ENCODE measurements at regions not wholly inside any gene's neighbourhood (a gene's known extent, or its start where the extent isn't known, plus 50 kb on each side); places are given as distances from the start of the nearest gene placed in this dataset.

DNA sequence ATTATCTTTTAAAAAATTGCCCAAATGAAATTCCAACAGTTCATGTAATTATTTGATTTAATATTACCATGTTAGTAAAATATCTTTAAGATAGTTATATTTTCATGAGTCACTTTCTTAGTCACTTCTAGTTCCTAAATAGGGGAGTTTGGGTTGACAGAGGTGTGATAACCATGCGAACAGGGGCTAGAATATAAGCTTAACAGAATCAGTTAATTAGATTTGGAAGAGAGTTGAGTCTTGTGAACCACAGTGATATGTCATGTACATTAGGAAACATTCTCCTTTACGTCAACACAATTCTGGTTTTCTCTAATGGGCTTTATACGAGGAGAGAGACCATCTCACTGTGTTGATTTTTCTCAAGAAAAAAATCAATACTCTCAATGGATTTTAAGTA lies 64.8 kb upstream of the ZNF281 start:
- TF ChIP-seq, protein P1, sequence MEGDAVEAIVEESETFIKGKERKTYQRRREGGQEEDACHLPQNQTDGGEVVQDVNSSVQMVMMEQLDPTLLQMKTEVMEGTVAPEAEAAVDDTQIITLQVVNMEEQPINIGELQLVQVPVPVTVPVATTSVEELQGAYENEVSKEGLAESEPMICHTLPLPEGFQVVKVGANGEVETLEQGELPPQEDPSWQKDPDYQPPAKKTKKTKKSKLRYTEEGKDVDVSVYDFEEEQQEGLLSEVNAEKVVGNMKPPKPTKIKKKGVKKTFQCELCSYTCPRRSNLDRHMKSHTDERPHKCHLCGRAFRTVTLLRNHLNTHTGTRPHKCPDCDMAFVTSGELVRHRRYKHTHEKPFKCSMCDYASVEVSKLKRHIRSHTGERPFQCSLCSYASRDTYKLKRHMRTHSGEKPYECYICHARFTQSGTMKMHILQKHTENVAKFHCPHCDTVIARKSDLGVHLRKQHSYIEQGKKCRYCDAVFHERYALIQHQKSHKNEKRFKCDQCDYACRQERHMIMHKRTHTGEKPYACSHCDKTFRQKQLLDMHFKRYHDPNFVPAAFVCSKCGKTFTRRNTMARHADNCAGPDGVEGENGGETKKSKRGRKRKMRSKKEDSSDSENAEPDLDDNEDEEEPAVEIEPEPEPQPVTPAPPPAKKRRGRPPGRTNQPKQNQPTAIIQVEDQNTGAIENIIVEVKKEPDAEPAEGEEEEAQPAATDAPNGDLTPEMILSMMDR (IDR thresholded peaks at IDR 0.05): no peak
- no peak for ATAC-seq (ENCODE audit: low FRiP score)
- no peak for DNase-seq (ENCODE audit: low spot score)

DNA sequence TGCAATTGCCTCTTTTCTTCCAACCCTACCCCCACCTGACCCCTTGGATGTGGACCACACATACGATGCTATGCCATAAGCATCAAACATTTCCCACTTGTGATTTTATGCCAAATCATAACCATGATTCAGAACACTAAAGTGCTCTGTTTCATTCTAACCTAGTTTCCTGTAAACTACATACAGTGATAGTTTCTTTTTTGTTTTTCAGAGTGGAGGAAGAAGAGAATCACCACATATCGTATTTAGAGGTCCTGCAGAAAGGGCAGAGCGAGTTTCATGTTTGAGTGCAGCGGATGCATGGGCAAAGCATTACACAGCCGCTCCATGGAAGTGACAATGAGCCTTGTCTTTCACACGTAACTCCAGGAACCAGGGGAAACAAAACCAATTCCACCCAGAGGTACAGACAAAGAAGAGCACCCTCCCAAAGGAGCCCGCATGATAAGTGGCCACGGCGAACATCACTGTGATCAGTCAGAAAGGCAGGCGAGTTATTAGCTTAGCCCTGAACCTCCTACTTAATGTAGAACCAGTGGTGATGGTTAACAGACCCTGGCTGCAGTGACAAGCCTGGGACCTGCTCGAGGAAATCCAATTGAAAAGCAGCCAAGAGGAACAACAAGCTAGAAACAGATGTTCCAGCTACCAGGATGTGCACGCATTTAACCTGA lies 64.0 kb upstream of the ZNF281 start:
- DNase-seq (ENCODE audit: low spot score): no peak
- TF ChIP-seq, protein P1 (IDR thresholded peaks at IDR 0.05): no peak

DNA sequence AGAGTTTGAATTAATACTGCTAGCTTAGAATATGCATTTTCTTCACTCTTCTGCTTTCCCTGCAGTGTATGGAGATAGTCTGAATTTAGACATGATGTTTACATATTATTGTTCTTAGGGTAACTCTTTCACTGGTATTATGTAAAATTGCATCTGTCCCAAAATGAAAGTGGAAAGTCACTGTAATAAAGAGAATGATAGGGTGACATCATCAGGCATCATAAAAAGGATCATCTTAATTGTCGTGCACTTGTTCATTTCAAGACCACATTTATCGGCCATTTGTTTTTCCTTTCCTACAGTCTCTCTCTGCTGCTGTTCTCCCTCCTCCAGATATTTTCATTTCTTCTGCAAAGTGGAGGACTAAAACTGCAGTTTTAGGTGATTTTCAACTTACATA lies 61.9 kb upstream of the ZNF281 start:
- TF ChIP-seq, protein P1 (IDR thresholded peaks at IDR 0.05): no peak
- ATAC-seq (ENCODE audit: low FRiP score) (no peak), DNase-seq (ENCODE audit: low spot score) (no peak)

More for the DNA sequence above, 64.0 kb upstream of the ZNF281 start:
- ATAC-seq (ENCODE audit: low FRiP score): no peak

DNA sequence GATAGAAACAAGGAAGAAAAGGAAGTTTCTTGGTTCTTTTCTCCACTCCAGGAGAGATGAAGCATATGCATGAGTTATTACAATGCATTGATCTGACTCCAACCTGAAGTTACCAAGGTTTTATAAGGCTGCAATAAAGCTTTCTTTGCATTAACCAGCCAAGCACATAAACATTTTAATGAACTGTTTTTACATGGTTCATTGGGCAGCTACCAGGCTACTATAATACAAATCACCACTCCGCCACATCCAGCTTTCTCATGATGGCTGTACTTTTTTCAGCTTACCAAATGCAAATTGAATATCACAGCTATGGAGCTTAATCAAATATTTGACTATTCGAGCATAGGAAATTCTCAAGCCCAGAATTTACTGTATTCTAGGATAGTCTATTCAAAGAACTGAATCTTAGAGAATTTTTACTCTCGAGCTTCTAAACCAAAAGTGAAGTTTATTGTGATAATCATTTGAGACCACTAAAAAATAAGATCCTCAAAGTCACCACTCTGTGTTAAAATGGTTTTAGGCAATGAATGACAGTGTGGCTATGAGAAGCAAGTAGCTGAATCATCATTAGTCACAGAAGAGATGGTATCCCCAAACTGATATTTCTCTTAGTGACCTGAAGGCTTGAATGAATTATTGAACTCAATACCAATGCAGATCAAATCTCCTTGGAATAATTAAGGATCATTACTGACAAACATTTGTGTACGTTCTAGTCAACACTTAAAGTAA lies 58.6 kb upstream of the ZNF281 start:
- ATAC-seq (ENCODE audit: low FRiP score) (no peak), DNase-seq (ENCODE audit: low spot score) (no peak)
- TF ChIP-seq, protein P1 (IDR thresholded peaks at IDR 0.05): no peak

DNA sequence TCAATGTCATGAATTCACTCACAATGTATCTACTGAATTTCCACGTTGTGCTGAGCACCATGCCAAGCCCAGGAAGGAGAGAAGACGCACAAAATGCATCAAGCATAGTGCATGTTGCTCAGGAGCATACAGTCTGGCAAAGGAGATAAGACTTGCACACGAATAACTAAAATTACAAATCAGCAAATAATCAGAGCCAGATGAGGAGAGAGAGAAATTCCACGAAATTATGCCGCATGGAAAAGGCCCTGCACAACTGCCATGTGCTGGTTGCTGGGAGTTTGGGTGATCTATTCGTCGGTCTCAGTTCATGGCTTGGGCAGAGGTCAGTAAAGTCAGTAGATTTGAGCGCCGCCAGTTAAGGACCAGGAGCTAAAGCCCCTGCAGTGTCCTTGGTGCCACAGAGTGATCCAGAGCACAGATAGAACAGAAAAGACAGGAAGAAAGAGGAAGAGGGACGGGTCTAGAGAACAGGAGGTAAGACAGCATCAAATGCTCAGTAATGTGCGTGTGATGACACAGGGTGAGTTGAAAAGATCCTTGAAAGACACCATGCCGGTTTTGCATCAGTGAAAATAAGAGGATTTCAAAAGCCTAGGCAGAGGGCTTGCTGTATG lies 55.1 kb upstream of the ZNF281 start:
- no peak for ATAC-seq (ENCODE audit: low FRiP score)
- no peak for DNase-seq (ENCODE audit: low spot score)
- TF ChIP-seq, protein P1 (IDR thresholded peaks at IDR 0.05): no peak

Data from omental fat pad (tissue), 3 donors.